Activated naive CD4-positive, alpha-beta T cell treated with anti-CD3 and anti-CD28 coated beads, Interleukin-2, amount 10 ng/mL, durations not matched to agents 7 days and 5 days (primary cell): ENCODE measurements at regions not wholly inside any gene's neighbourhood (a gene's known extent, or its start where the extent isn't known, plus 50 kb on each side); places are given as distances from the start of the nearest gene placed in this dataset.

ENCODE experiments used
- CTCF ChIA-PET: fragments of 350-600 bp; sonication (Branson Sonifier 250); formaldehyde crosslinking; loops from one replicate; lab custom pipeline; 2021; ENCODE audit warnings: antibody characterized with exemption; lab: Charles Lee
- DNase-seq: peaks from one replicate; pipeline ENCODE4 v3.0.0-alpha.2; 2020
- H3K27ac Mint-ChIP-seq: one replicate; pipeline ENCODE4 v1.8.0; 2021; ENCODE audit warnings: mild to moderate bottlenecking, moderate library complexity, mixed read lengths
- H3K27me3 Mint-ChIP-seq: one replicate; pipeline ENCODE4 v1.8.0; 2021; ENCODE audit warnings: mild to moderate bottlenecking, mixed read lengths
- H3K36me3 Mint-ChIP-seq: one replicate; pipeline ENCODE4 v1.8.0; 2021; ENCODE audit warnings: mixed read lengths
- H3K4me1 Mint-ChIP-seq: one replicate; pipeline ENCODE4 v1.8.0; 2021; ENCODE audit warnings: mixed read lengths
- H3K4me3 Mint-ChIP-seq: one replicate; pipeline ENCODE4 v1.8.0; 2021; ENCODE audit warnings: mild to moderate bottlenecking, moderate library complexity, mixed read lengths
- H3K9me3 Mint-ChIP-seq: one replicate; pipeline ENCODE4 v1.8.0; 2021; ENCODE audit warnings: mixed read lengths

DNA sequence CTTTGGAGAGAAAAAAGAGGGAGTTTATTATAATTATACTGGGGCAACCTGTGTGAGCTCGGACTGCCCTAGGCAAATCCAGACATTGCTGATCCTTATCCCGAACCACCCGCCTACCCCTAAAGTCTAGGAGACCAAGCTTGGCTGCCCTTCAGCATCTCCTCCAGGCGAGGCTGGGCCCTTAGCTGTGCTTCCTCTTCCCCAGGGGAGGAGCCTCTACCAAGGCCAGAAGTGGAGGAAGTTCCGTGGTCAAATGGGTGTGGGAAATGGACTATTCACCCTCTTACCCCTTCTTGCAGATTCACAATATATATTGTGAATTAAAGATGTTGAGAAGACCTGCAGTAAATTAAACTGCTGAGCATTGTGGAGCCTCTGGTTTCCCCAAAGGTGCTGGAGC, 158.3 kb upstream of the HES1 start:
- CTCF ChIA-PET: no interaction called here
- H3K27me3 Mint-ChIP-seq: peaks cover 57% of the 10 kb centered on the region
- H3K4me3 Mint-ChIP-seq: no peak overlapping the region
- peaks cover 5% of the 10 kb centered on the region for H3K4me1 Mint-ChIP-seq
- no peaks in the 10 kb centered on the region for H3K9me3 Mint-ChIP-seq
- H3K27ac Mint-ChIP-seq: no peak overlapping the region
- no peak for DNase-seq
- H3K36me3 Mint-ChIP-seq: no peaks in the 10 kb centered on the region

GRCh38 chr3:193978030-193978429, 157.9 kb upstream of the HES1 start:
- Mint-ChIP-seq H3K27ac (no peak overlapping the region), H3K4me1 (peaks cover 1% of the 10 kb centered on the region), H3K36me3 (no peaks in the 10 kb centered on the region), H3K27me3 (peaks cover 53% of the 10 kb centered on the region), H3K4me3 (no peak overlapping the region), H3K9me3 (no peaks in the 10 kb centered on the region)
- no peak for DNase-seq
- CTCF ChIA-PET: no interaction called here

GRCh38 chr3:193978486-193978885, 157.5 kb upstream of the HES1 start:
- CTCF ChIA-PET: no interaction called here
- Mint-ChIP-seq H3K36me3 (no peaks in the 10 kb centered on the region), H3K27me3 (peaks cover 50% of the 10 kb centered on the region), H3K4me3 (no peak overlapping the region), H3K27ac (no peak overlapping the region), H3K9me3 (no peaks in the 10 kb centered on the region), H3K4me1 (no peaks in the 10 kb centered on the region)
- no peak for DNase-seq

DNA sequence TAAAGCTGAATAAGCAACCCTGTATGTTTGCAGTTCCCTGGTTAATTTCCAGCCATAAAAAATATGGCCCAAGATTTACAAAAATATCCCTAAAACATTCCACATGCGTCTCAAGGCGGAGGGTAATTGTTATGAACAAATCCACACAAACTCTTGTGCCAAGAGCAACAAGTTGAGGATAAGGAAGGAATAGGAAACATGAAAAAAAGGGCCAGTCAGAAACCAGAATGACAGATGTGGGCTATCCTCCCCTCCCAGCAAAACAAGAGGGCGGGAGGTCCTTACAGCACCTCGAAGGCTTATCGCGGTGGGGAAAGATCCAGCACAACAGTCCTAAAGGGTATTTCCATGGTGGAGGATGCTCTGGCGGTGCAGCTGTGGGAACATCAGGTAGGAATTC, 155.6 kb upstream of the HES1 start:
- CTCF ChIA-PET: interaction anchor here (1.0 kb wide), 1 partner anchor 335 kb away, joined by 3 read pairs; no protein-coding TSS in a partner anchor
- H3K4me1 Mint-ChIP-seq: no peaks in the 10 kb centered on the region
- H3K27me3 Mint-ChIP-seq: peaks cover 33% of the 10 kb centered on the region
- DNase-seq: no peak
- H3K27ac Mint-ChIP-seq: no peak overlapping the region
- no peaks in the 10 kb centered on the region for H3K36me3 Mint-ChIP-seq
- no peak overlapping the region for H3K4me3 Mint-ChIP-seq
- H3K9me3 Mint-ChIP-seq: no peaks in the 10 kb centered on the region

DNA sequence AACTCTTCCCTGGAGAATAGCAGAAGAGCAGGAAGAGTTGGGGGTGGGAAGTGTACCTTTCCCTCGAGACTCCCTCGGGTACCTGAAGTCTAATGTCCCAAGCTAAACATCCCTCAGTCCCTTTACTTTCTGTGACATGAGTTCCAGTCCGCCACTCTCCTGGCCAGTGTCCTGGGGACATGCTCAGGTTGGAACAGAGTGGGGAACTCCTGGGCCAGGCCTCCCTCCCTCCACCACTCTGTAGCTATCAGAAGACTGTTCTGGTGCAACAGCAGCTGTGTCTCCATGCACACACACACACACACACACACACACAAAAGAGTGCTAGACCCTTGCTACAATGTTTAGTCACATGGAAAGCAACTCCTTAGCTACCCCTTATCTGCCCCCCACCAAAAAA, 155.0 kb upstream of the HES1 start:
- H3K4me3 Mint-ChIP-seq: no peak overlapping the region
- H3K4me1 Mint-ChIP-seq: no peaks in the 10 kb centered on the region
- H3K27me3 Mint-ChIP-seq: peaks cover 33% of the 10 kb centered on the region
- DNase-seq: no peak
- H3K27ac Mint-ChIP-seq: no peak overlapping the region
- no peaks in the 10 kb centered on the region for H3K36me3 Mint-ChIP-seq
- CTCF ChIA-PET: interaction anchor here (1.0 kb wide), 1 partner anchor 334 kb away, joined by 3 read pairs; no protein-coding TSS in a partner anchor
- H3K9me3 Mint-ChIP-seq: no peaks in the 10 kb centered on the region

DNA sequence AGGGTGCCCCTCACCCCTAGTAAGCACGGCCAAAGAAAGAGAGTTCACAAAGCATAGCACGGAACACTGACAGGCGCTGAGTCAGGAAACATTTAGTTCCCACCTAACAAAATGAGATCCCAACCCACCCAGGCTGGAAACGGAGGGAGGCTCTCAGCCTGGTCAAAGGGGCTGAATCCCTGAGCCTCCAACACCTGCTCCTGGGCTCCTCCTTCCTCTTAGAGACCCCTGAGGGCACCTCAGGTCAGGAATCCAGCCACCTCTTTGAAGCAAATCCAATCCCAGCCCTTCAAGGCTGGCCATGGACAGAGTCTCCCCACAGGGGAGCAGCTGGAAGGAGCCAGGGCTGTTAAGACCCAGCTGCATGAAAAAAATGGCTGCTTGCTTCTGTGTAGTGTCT, 154.4 kb upstream of the HES1 start:
- DNase-seq: no peak
- no peaks in the 10 kb centered on the region for H3K36me3 Mint-ChIP-seq
- H3K9me3 Mint-ChIP-seq: no peaks in the 10 kb centered on the region
- no peaks in the 10 kb centered on the region for H3K4me1 Mint-ChIP-seq
- peaks cover 36% of the 10 kb centered on the region for H3K27me3 Mint-ChIP-seq
- CTCF ChIA-PET: no interaction called here
- H3K4me3 Mint-ChIP-seq: no peak overlapping the region
- H3K27ac Mint-ChIP-seq: no peak overlapping the region

GRCh38 chr3:193982258-193982659, 153.7 kb upstream of the HES1 start:
- H3K4me3 Mint-ChIP-seq: no peak overlapping the region
- CTCF ChIA-PET: no interaction called here

GRCh38 chr3:193983846-193984818, 151.8 kb upstream of the HES1 start:
- H3K36me3 Mint-ChIP-seq: no peaks in the 10 kb centered on the region
- CTCF ChIA-PET: no interaction called here
- H3K27me3 Mint-ChIP-seq: peaks cover 26% of the 10 kb centered on the region
- no peak overlapping the region for H3K4me3 Mint-ChIP-seq
- no peak for DNase-seq
- H3K9me3 Mint-ChIP-seq: no peaks in the 10 kb centered on the region
- H3K4me1 Mint-ChIP-seq: no peaks in the 10 kb centered on the region
- no peak overlapping the region for H3K27ac Mint-ChIP-seq

More at GRCh38 chr3:193982258-193982659, 153.7 kb upstream of the HES1 start:
- DNase-seq: no peak
- no peak overlapping the region for H3K27ac Mint-ChIP-seq
- H3K9me3 Mint-ChIP-seq: no peaks in the 10 kb centered on the region
- H3K36me3 Mint-ChIP-seq: no peaks in the 10 kb centered on the region
- peaks cover 32% of the 10 kb centered on the region for H3K27me3 Mint-ChIP-seq
- no peaks in the 10 kb centered on the region for H3K4me1 Mint-ChIP-seq

DNA sequence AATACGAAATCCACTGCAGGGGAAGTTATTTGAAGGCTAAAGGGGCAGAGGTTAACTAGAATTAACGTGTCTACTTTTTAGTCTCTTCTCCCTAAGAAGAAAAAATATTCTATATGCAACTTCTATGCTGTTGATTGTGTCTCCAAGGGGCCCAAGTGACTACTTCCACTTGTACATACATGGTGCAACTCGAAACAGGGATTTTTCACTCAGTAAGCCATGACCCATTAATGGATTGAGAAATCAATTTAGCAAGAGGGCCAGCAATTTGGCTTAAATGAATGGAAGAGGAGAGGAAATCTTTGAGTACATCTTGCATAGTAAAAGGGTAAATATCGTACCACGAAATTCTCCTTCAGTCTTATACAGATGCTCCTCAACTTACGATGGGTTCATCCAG, 151.1 kb upstream of the HES1 start:
- no peak overlapping the region for H3K27ac Mint-ChIP-seq
- H3K9me3 Mint-ChIP-seq: no peaks in the 10 kb centered on the region
- DNase-seq: no peak
- H3K36me3 Mint-ChIP-seq: no peaks in the 10 kb centered on the region
- no peak overlapping the region for H3K4me3 Mint-ChIP-seq
- CTCF ChIA-PET: no interaction called here
- peaks cover 26% of the 10 kb centered on the region for H3K27me3 Mint-ChIP-seq
- H3K4me1 Mint-ChIP-seq: no peaks in the 10 kb centered on the region

DNA sequence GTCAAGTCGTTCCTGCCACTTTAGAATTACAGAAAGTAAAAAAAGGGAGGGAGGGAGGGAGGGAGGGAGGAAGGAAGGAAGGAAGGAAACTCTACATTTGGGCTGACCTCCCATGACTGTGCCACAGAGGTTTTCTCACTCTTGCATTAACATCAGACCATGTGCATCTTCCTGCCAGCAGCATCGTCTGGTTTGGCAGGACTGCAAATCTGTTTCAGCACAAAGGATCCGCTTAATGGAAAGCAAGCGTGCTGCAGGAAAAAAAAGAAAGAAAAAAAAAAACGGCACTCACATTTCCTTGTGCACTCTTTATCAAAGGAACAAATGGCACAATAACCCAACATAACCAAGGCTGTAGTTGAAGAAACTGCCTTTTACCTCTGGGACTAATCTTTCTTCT, 148.8 kb upstream of the HES1 start:
- Mint-ChIP-seq H3K4me1 (no peaks in the 10 kb centered on the region), H3K27me3 (peaks cover 23% of the 10 kb centered on the region), H3K9me3 (no peaks in the 10 kb centered on the region), H3K36me3 (no peaks in the 10 kb centered on the region), H3K4me3 (no peak overlapping the region), H3K27ac (no peak overlapping the region)
- CTCF ChIA-PET: no interaction called here
- DNase-seq: no peak

- Mint-ChIP-seq H3K4me3 (no peak overlapping the region), H3K36me3 (no peaks in the 10 kb centered on the region), H3K9me3 (no peaks in the 10 kb centered on the region), H3K27ac (no peak overlapping the region), H3K27me3 (peaks cover 34% of the 10 kb centered on the region), H3K4me1 (no peaks in the 10 kb centered on the region)
- DNase-seq: no peak
- CTCF ChIA-PET: no interaction called here
These were observed 146.8 kb upstream of the HES1 start for GRCh38 chr3:193989186-193989585.

- no peak for DNase-seq
- no peaks in the 10 kb centered on the region for H3K36me3 Mint-ChIP-seq
- peaks cover 40% of the 10 kb centered on the region for H3K27me3 Mint-ChIP-seq
- H3K4me3 Mint-ChIP-seq: no peak overlapping the region
- no peaks in the 10 kb centered on the region for H3K4me1 Mint-ChIP-seq
- CTCF ChIA-PET: interaction anchor here (0.9 kb wide), 1 partner anchor 324 kb away, joined by 3 read pairs; no protein-coding TSS in a partner anchor
- no peaks in the 10 kb centered on the region for H3K9me3 Mint-ChIP-seq
- H3K27ac Mint-ChIP-seq: no peak overlapping the region
These were observed 144.1 kb upstream of the HES1 start for GRCh38 chr3:193991666-193992424.

DNA sequence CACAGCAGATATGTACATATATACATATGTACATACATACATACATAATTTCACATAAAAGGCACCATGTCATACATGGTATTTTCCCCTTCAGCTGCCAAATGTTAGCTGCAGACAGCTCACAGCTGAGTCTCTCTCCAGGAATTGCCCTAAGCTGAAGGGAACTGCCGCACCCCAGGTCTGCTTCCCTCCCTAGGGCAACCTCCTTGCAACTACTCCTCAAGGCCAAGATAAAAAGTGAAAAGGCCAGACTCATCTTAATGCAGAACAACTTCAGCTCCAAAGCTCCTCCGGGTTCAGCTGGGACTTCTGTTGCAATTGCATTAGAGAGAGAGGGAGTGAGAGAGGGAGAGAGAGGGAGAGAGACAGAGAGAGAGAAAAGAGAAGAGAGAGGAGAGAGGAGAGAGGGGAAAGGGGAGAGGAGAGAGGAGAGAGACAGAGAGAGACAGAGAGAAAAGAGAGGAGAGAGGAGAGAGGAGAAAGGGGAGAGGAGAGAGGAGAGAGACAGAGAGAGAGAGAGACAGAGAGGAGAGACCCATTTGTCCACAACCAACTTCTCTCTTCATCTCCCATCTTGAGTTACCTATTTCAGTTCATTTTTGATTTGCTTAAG, 143.4 kb upstream of the HES1 start:
- Mint-ChIP-seq H3K27ac (no peak overlapping the region), H3K36me3 (no peaks in the 10 kb centered on the region), H3K4me3 (no peak overlapping the region), H3K4me1 (no peaks in the 10 kb centered on the region), H3K27me3 (peaks cover 44% of the 10 kb centered on the region), H3K9me3 (no peaks in the 10 kb centered on the region)
- CTCF ChIA-PET: no interaction called here
- DNase-seq: no peak

GRCh38 chr3:193996221-193996620, 139.7 kb upstream of the HES1 start:
- DNase-seq: no peak
- no peak overlapping the region for H3K4me3 Mint-ChIP-seq
- H3K36me3 Mint-ChIP-seq: no peaks in the 10 kb centered on the region
- no peak overlapping the region for H3K27ac Mint-ChIP-seq
- no peaks in the 10 kb centered on the region for H3K9me3 Mint-ChIP-seq
- CTCF ChIA-PET: no interaction called here
- H3K4me1 Mint-ChIP-seq: peaks cover 2% of the 10 kb centered on the region
- H3K27me3 Mint-ChIP-seq: peaks cover 62% of the 10 kb centered on the region
